Esophagus muscularis mucosa (tissue), 3 donors: ENCODE measurements at regions not wholly inside any gene's neighbourhood (a gene's known extent, or its start where the extent isn't known, plus 50 kb on each side); places are given as distances from the start of the nearest gene placed in this dataset.

ENCODE experiments used
- POLR2AphosphoS5 ChIP-seq, 2 donors: sonication (generic); formaldehyde crosslinking; IDR thresholded peaks; one replicate each; pipeline ENCODE4 v1.6.1; 2017; ENCODE audit warnings: antibody characterized with exemption in 2 of 2
- TF ChIP-seq, protein P1 (sequence below), 3 experiments: fragments of 200-600 bp in 2 of 3; fragments of 450-650 bp in 1 of 3; sonication (generic) in 2 of 3; IDR thresholded peaks; one replicate each; pipeline ENCODE4 v1.5.1; 2017 to 2019; ENCODE audit warnings: antibody characterized with exemption in 3 of 3, mild to moderate bottlenecking in 2 of 3, moderate library complexity in 1 of 3

DNA sequence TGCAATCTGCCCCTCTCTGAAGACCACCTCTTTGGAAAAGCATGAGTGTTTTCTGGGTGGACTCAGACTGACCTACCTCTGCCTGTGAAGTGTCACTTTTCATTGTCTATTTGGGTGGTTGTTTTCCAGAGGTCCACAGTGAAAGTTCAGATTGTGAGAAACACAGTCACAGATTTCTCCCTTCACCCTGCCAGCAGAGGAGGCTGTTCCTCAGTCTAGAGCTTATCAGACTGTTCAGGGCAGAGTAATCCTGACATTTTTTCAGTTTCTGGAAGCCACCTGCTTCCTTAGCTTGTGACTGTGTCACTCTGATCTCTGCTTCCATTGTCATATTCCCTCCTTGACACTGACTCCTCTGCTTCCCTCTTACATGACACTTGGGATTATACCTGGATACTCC is 55.4 kb upstream of the RMP24 start:
- TF ChIP-seq, protein P1, sequence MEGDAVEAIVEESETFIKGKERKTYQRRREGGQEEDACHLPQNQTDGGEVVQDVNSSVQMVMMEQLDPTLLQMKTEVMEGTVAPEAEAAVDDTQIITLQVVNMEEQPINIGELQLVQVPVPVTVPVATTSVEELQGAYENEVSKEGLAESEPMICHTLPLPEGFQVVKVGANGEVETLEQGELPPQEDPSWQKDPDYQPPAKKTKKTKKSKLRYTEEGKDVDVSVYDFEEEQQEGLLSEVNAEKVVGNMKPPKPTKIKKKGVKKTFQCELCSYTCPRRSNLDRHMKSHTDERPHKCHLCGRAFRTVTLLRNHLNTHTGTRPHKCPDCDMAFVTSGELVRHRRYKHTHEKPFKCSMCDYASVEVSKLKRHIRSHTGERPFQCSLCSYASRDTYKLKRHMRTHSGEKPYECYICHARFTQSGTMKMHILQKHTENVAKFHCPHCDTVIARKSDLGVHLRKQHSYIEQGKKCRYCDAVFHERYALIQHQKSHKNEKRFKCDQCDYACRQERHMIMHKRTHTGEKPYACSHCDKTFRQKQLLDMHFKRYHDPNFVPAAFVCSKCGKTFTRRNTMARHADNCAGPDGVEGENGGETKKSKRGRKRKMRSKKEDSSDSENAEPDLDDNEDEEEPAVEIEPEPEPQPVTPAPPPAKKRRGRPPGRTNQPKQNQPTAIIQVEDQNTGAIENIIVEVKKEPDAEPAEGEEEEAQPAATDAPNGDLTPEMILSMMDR (IDR thresholded peaks at IDR 0.05), result no peak
- no peak for TF ChIP-seq POLR2AphosphoS5 (IDR thresholded peaks at IDR 0.05)
